ENCODE measurements at regions not wholly inside any gene's neighbourhood (a gene's known extent, or its start where the extent isn't known, plus 50 kb on each side); places are given as distances from the start of the nearest gene placed in this dataset.

DNA sequence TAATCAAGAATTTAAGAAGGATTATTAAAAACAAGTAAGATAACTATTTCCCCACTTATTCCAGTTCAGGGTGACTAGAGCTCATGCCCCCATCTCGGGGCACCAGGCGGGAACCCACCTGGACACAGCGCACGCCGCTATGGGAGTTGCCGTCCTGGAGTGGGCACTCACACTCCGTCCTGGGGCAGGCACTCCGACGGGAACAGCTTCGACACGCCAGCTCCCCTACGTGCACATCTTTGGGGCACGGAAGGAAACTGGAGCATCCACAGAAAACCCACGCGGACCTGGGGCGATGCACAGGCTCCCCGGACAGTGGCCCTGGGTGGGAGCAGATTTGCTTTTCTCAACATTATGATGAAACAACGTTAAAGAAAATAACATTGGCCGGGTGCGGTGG lies 52.0 kb upstream of the GATA5 start:
- Histone ChIP-seq H3K4me3 (no peak overlapping the region), H3K9me3 (no peaks in the 10 kb centered on the region), H3K36me3 (no peaks in the 10 kb centered on the region), H3K4me1 (peaks cover 0 to 16% (median 3%) of the 10 kb centered on the region in 3 donors), H3K27ac (no peak overlapping the region), H3K27me3 (peaks cover 0 to 94% (median 0%) of the 10 kb centered on the region in 4 donors)
- intact Hi-C loops (cut with DNase I): no loop called here
- no peak for DNase-seq
- TF ChIP-seq POLR2A (IDR thresholded peaks at IDR 0.05): no peak
- TF ChIP-seq, protein P1, sequence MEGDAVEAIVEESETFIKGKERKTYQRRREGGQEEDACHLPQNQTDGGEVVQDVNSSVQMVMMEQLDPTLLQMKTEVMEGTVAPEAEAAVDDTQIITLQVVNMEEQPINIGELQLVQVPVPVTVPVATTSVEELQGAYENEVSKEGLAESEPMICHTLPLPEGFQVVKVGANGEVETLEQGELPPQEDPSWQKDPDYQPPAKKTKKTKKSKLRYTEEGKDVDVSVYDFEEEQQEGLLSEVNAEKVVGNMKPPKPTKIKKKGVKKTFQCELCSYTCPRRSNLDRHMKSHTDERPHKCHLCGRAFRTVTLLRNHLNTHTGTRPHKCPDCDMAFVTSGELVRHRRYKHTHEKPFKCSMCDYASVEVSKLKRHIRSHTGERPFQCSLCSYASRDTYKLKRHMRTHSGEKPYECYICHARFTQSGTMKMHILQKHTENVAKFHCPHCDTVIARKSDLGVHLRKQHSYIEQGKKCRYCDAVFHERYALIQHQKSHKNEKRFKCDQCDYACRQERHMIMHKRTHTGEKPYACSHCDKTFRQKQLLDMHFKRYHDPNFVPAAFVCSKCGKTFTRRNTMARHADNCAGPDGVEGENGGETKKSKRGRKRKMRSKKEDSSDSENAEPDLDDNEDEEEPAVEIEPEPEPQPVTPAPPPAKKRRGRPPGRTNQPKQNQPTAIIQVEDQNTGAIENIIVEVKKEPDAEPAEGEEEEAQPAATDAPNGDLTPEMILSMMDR (IDR thresholded peaks at IDR 0.05): no peak
- WGBS, 2 donors: 86 to 90% methylated on average over 16 to 17 of the region's 20 CpGs

DNA sequence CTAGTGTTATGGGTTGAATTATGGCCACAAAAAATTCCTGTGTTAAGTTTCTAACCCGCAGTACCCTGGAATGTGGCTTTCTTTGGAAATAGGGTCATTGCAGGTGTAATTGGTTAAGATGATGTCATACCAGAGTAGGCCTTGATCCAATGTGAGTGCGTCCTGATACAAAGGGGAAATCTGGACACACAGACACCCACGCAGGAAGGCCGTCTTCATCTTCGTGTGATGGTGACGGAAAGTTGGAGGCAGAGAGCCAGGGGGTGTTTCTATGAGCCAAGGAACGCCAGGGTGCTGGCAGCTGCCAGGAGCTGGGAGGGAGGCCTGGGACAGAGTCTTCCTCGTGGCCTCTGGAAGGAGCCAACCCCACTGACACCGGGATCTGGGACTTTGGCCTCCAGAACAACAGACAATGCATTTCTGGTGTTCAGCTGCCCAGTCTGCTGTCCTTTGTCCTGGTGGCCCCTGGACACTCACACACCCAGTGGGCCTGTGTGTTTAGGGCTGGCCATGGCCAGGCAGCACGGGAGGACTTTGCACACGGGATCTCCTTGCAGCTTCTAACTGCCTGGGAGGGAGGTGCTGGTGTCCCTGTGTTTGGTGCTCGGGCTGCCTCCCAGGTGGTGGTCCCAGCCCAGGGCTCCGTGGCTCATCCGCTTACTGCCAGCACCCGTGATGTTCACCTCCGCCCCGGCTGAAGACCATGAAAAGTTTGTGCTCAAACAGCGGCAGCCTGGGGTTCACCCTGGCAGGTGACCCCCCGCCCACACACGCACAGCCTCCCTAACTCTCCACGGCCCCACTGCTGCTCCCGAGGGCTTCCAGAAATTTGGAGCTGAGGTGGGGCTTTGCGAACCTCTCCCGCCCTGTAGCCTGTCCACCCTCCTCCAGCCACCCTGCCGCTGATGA lies 53.4 kb upstream of the GATA5 start:
- TF ChIP-seq, protein P1 (IDR thresholded peaks at IDR 0.05): no peak
- TF ChIP-seq POLR2A (IDR thresholded peaks at IDR 0.05): no peak
- no peak overlapping the region for H3K27ac ChIP-seq
- 62 to 75% methylated on average over 11 to 12 of the region's 25 CpGs for WGBS, 2 donors
- no peaks in the 10 kb centered on the region for H3K36me3 ChIP-seq
- no peak overlapping the region for H3K4me3 ChIP-seq
- H3K27me3 ChIP-seq: peaks cover 0 to 94% (median 0%) of the 10 kb centered on the region in 4 donors
- H3K4me1 ChIP-seq: peaks cover 0 to 8% (median 3%) of the 10 kb centered on the region in 3 donors
- H3K9me3 ChIP-seq: no peaks in the 10 kb centered on the region
- no peak for DNase-seq
- intact Hi-C loops (cut with DNase I): no loop called here

DNA sequence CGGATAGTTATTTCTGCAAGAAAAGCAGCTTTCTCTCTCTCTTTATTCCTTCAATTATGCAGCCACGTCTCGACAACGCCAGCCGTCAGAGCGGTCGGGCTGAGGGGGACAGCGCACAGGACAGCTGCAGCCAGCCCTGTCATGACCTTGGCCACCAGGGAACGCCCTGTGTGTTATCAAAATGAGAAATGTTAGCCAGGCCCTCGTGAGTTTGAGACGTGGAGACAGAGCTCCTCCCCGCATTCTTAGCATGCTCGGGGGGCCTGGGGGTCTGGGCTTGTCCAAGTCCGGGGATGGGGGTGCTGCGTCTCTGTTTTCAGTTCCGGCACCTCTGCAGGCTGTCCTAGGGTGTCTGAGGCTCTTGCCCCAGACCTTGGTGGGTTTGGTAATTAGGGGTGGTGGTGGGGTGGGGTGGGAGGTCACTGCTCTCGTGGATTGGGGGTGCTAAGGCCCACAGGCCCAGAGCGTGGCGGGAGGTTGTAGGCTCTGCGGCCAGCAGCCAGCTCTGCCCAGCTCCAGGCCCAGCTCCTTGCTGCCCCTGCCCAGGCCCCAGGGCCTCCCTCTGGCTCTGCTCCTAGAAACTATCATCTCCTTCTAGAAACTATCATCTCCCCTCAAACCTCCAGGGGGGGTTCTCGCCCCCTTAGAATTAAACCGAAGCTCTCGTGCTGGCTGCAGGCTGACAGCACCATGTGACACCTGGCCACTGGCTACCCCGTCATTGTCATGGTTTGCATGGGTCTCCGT lies 54.3 kb upstream of the GATA5 start:
- Histone ChIP-seq H3K27ac (no peak overlapping the region), H3K36me3 (no peaks in the 10 kb centered on the region), H3K4me1 (no peaks in the 10 kb centered on the region), H3K9me3 (no peaks in the 10 kb centered on the region), H3K4me3 (no peak overlapping the region), H3K27me3 (peaks cover 0 to 94% (median 0%) of the 10 kb centered on the region in 4 donors)
- intact Hi-C loops (cut with DNase I): no loop called here
- WGBS, 2 donors: 68% methylated on average over 4 of the region's 25 CpGs; no CpG with 5 or more reads in 1 of the 2 donors
- DNase-seq: no peak
- TF ChIP-seq, protein P1 (IDR thresholded peaks at IDR 0.05): no peak
- no peak for TF ChIP-seq POLR2A (IDR thresholded peaks at IDR 0.05)

DNA sequence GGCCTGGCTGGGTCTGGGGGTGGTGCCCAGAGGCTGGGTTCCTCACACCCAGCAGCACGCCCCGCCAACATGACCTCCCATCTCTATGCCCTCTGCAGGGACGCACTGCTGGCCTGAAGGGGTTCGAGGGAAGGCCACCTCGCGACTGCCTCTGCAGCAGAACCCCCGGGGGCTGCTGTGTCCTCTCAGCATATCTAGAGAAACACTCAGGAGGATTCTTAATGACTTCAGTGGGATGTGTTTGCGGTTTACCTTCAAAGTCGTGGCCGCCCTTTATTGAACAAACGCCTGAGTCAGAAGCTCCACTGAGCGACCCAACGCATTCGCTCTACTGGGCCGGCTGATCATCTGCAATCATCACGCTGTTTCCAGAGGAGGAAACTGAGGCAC lies 54.8 kb upstream of the GATA5 start:
- no peak overlapping the region for H3K4me3 ChIP-seq
- TF ChIP-seq, protein P1 (IDR thresholded peaks at IDR 0.05): no peak
- no peak for TF ChIP-seq POLR2A (IDR thresholded peaks at IDR 0.05)
- no peaks in the 10 kb centered on the region for H3K36me3 ChIP-seq
- 76 to 79% methylated on average over 8 of the region's 16 CpGs for WGBS, 2 donors
- peaks cover 0 to 93% (median 0%) of the 10 kb centered on the region in 4 donors for H3K27me3 ChIP-seq
- H3K9me3 ChIP-seq: no peaks in the 10 kb centered on the region
- DNase-seq: no peak
- H3K4me1 ChIP-seq: no peaks in the 10 kb centered on the region
- H3K27ac ChIP-seq: no peak overlapping the region
- intact Hi-C loops (cut with DNase I): no loop called here

Measured in esophagus squamous epithelium (tissue), 5 donors.